Erythroblast (primary cell): ENCODE measurements at regions not wholly inside any gene's neighbourhood (a gene's known extent, or its start where the extent isn't known, plus 50 kb on each side); places are given as distances from the start of the nearest gene placed in this dataset.

Experiments used
- GATA1 ChIP-seq: IDR thresholded peaks from 2 replicates; pipeline ENCODE4 v1.6.1; 2011; ENCODE audit warnings: low read depth, mild to moderate bottlenecking, control low read depth, low read length, moderate library complexity
- POLR2A ChIP-seq: IDR thresholded peaks from 2 replicates; pipeline ENCODE4 v1.6.1; 2011; ENCODE audit warnings: mild to moderate bottlenecking, low read length

DNA sequence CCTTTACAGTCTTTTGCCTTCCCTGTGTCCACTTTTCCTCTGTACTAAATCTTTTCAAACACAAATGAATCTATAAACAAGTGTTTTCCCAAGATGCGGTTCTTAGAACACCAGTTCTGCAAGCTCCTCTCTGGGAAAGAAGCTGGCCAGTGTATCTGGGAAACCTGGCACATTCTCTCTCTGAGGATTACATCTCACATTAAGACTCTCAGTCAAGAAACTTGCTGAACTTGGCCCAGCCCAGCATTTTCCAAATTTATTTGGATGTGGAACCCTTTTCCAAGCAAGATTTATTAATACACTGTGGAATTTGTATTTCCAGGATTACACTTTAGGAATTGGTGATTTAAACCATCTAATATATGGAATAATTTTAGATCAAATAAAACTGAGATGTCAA lies 105.7 kb downstream of the ZNF281 start:
- no peak for TF ChIP-seq POLR2A
- no peak for TF ChIP-seq GATA1
